CD1c-positive myeloid dendritic cell (primary cell): ENCODE measurements at regions not wholly inside any gene's neighbourhood (a gene's known extent, or its start where the extent isn't known, plus 50 kb on each side); places are given as distances from the start of the nearest gene placed in this dataset.

Experiments used
- DNase-seq: peaks from one replicate; pipeline ENCODE4 v3.0.0-alpha.2; 2016; ENCODE audit errors: extremely low spot score

- DNase-seq = peak; percentile 24
These were observed 182.1 kb upstream of the TET2 start for GRCh38 chr4:104964410-104965175.

DNA sequence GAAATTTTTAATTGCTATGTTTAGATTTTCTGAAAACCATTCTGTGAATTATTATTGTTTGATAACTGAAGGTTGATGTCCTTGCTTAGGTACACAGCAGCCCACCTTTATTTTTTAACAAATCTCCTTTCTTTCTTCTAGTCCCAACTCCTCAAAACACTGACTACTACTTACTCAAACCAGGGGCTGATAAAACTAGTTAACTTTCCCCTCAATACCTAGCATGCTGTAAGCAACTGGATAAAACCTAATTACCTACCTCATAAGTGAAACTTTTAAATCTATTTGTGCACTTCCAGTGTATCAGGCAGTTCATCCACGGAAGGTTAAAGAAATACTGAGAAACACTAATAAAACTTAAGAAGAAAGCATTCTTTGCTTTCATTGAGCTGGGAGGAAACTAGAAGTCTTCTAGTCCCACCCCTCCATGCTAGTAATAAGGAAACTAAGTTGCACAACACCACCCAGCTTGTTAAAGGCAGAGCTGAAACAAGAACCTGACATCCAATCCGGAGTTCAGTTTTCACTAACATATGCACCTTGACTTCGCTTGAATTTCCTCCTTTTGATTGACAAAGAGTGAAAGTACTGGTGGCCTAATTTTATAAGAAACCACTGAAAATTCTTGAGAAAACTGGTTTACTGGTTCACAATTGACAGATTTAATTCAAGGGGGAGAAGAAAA is 180.2 kb upstream of the TET2 start:
- DNase-seq = peak; percentile 96

GRCh38 chr4:104967034-104967401 is 179.7 kb upstream of the TET2 start:
- DNase-seq = peak; percentile 43

- DNase-seq = no peak
These were observed 177.1 kb upstream of the TET2 start for GRCh38 chr4:104969394-104970082.

- DNase-seq = no peak
These were observed 175.2 kb upstream of the TET2 start for GRCh38 chr4:104971462-104971861.

GRCh38 chr4:104973708-104974107 is 173.0 kb upstream of the TET2 start:
- DNase-seq = no peak

DNA sequence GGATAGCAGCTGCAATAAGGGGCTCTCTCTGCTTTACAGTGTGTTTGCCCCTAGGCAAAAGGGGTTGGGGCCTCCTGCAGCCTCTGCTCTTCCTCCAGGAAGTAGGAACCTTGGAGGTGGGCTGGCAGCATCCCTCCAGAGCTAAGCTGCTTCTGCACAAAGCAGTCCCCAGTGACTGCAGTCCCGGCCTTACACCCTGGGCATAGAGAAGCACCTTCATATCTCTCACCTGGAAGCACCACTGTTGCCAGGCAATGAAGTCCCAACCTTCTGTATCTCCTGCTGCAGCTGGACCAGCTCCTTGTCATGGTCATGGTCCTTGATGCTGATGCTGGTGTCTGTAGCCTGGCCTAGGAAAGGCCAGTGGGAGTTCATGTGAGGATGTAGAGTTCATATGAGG is 171.1 kb upstream of the TET2 start:
- no peak for DNase-seq

- DNase-seq = peak; percentile 17
These were observed 170.4 kb upstream of the TET2 start for GRCh38 chr4:104976262-104976661.

DNA sequence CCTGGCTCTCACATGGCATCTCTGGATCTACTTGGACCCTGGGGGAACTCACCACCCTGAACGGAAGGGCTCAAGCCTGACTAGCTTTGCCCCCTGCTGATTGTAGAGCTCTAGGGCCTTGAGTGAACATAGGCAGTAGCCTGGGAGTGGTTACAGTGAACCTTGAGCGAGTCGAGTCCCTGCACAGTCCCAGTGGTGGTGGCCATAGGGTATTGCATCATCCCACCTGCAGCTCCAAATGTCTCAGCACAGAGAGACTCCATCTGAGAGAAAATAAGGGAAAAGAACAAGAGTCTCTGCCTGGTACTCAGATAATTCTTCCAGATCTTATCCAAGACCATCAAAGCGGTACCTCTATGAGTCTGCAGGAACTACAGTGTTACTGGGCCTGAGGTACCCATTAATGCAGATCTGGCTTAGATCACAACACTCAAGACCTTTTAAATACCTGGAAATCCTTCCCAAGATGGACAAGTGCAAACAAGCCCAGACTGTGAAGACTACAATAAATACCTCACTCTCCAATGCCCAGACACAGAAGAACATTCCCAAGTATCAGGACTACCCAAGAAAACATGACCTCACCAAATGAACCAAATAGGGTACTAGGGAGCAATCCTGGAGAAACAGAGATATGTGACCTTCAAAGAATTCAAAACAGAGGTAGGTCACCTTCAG is 167.5 kb upstream of the TET2 start:
- DNase-seq = no peak

GRCh38 chr4:104983615-104984179 is 163.0 kb upstream of the TET2 start:
- no peak for DNase-seq

- DNase-seq = no peak
These were observed 160.4 kb upstream of the TET2 start for GRCh38 chr4:104986306-104986705.

- DNase-seq = no peak
These were observed 157.3 kb upstream of the TET2 start for GRCh38 chr4:104989371-104989770.

GRCh38 chr4:105002278-105002677 is 144.4 kb upstream of the TET2 start:
- DNase-seq = no peak

DNA sequence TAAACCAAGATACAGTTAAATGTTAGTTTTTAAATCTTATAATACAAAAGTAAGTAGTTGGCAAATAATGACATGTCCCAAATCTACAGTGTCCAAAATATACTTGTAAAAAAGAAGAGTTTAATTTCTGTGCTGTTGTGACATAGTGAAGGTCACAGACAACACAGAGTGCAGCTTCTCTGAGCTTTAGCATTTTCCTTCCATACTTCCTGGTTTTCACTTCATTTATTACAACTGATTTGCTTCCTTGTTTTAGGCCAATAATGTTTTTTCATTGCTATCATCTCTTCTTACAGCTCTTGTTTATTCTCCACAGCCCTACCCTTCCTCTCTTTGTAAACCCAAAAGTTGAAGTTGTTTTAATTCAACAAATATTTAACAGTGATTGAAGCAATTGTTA is 132.4 kb upstream of the TET2 start:
- DNase-seq = peak; percentile 49

DNA sequence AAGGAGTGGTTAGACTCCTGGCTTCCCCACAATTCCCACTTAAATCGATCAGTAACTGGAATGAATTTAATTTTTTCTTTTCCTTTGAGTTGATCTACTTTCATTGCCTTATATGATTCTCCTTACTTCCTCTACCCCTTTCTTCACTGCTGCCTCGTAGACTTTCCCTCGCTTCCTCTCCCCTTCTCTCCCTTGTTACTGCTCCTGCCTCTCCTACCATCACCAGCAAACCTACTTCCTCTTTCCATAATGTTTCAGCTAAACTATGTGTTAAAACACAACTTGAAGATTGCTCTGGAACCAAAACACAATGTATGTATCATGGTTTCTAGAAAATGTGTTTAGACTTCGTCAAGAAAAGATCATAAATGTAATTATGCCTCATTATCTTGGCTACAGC is 132.0 kb upstream of the TET2 start:
- peak; percentile 37 for DNase-seq

DNA sequence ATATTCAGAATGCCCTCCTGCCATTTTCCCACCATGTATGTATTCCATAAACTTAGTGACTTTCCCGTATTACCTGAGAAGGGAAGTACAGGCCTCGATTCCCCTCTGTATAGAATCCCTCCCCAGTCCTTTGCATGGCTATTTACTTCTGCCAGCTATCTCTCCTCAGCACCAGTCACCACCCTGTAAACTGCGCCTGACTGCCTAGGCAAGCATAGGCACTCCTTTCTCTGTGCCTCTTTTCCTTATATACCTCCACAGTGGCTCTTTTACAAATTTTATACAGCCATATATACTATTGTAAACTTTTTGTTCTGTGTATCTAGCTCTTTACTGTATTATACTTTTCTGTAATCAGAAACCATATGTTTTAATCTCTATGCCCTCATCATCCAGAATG is 130.9 kb upstream of the TET2 start:
- DNase-seq = no peak

DNA sequence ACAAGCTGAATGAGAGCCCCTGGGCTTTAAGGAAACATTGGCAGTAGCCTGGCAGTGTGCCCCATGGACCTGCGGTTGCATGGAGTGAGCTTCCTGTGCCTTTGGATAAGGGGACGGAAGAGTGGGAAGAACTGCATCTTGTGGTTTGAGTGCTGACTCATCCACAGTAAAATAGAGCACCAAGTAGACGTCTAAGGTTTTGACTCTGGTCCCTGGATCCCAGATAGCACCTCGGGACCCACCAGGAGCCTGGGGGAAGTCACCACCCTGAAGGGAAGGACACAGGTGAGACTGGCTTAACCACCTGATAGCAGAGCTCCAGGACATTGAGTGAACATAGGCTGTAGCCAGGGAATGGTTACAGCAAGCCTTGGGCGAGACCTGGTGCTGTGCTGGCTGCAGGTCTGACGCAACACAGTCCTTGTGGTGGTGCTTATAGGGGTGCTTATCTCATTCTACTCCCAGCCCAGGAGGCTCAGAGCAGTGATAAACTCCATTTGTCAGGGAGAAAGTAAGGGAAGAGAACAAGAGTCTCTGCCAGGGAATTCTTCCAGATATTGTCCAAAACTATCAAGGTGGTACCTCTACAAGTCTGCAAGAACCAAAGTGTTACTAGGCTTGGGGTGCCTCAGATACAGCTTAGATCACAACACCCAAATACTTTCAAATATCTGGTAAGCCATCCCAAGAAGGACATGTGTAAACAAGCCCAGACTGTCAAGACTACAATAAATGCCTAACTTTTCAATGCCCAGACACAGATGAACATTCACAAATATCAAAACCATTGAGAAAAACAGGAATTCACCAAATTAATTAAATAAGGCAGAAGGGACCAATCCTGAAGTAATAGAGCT is 123.6 kb upstream of the TET2 start:
- peak; percentile 54 for DNase-seq

DNA sequence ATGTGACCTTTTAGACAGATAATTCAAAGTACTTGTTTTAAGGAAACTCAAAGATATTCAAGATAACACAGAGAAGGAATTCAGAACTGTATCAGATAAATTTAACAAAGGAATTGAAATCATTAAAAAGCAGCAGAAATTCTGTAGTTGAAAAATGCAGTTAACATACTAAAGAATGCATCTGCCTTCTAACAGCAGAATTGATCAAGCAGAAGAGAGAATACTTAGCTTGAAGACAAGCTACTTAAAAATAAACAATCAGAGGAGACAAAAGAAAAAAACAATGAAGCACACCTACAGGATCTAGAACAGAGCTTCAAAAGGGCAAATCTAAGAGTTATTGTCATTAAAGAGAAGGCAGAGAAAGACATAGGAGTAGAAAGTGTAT is 123.0 kb upstream of the TET2 start:
- no peak for DNase-seq

DNA sequence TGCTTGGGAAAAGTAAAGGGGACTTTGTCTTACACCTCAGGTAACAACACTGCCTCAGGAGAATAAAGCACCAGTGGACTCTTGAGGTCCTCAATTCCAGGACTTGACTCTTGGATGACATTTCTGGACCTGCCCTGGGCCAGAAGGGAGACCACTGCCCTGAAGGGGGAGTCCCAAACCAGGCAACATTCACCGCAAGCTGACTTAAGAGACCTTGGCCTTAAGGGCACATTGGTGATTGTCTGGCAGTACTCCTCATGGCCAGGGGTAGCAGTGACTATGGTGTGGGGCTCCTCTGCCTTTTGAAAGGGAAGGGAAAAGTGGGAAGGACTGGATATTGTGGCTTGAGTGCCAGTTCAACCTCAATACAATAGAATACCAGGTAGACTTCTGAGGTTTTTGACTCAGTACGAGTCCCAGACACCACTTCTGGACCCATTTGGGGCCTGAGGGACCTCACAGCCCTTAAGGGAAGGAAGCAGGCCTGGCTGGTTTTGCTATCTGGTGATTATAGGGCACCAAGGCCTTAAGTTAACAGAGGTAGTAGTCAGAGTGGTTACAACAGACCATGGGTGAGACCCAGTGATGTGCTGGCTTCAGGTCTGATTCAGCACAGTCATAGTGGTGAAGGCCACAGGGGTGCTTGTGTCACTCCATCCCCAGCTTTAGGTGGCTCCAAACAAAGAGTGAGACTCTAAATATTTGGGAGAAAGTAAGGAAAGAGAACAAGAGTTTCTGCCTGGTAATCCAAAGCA is 121.2 kb upstream of the TET2 start:
- DNase-seq = no peak

DNA sequence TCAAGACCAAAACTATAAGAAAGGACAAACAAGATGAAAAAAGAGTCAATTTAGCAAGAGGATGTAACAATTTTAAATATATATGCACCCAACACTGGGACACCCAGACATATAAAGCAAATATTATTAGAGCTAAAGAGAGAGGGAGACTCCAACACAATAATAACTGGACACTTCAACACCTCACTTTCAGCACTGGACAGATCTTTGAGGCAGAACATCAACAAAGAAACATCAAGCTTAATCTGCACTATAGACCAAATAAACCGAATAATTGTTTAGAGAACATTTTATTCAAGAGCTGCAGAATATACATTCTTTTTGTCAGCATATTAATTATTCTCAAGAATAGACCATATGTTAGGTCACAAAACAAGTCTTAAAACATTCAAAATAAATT is 109.7 kb upstream of the TET2 start:
- DNase-seq = no peak
